GM12891 (cell line): ENCODE measurements at regions not wholly inside any gene's neighbourhood (a gene's known extent, or its start where the extent isn't known, plus 50 kb on each side); places are given as distances from the start of the nearest gene placed in this dataset.

Experiments
- DNase-seq: peaks from one replicate; pipeline ENCODE4 v3.0.0; 2011; ENCODE audit warnings: low spot score; ENCODE audit not compliant: insufficient read length
- FAIRE-seq: peaks from 2 replicates; lab custom pipeline; 2011; peaks lifted over from hg19 to GRCh38; lab: Jason Lieb, UNC
- PAX5 ChIP-seq: IDR thresholded peaks from 2 replicates; pipeline ENCODE4 v1.6.1; 2011; ENCODE audit warnings: low read length, moderate library complexity, mild to moderate bottlenecking; ENCODE audit not compliant: insufficient read depth, severe bottlenecking
- POLR2A ChIP-seq: IDR thresholded peaks from 2 replicates; pipeline ENCODE4 v1.6.1; 2011; ENCODE audit warnings: low read depth, low read length, control low read depth
- POLR2AphosphoS5 ChIP-seq: IDR thresholded peaks from 2 replicates; pipeline ENCODE4 v1.6.1; 2011; ENCODE audit warnings: low read depth, low read length, control low read depth
- POU2F2 ChIP-seq: IDR thresholded peaks from 2 replicates; pipeline ENCODE4 v1.6.1; 2011; ENCODE audit warnings: low read depth, mild to moderate bottlenecking, control low read depth, low read length, moderate library complexity
- SPI1 ChIP-seq: IDR thresholded peaks from 2 replicates; pipeline ENCODE4 v1.6.1; 2011; ENCODE audit warnings: low read depth, low read length, control low read depth
- TAF1 ChIP-seq: IDR thresholded peaks from 2 replicates; pipeline ENCODE4 v1.6.1; 2011; ENCODE audit warnings: low read depth, low read length, control low read depth

- TF ChIP-seq SPI1 (no peak), POLR2AphosphoS5 (no peak), TAF1 (no peak), POU2F2 (no peak), PAX5 (no peak), POLR2A (no peak)
- DNase-seq, result no peak
- FAIRE-seq, result no peak
Observed at GRCh38 chr7:155227788-155228458, 69.8 kb upstream of the INSIG1 start.

DNA sequence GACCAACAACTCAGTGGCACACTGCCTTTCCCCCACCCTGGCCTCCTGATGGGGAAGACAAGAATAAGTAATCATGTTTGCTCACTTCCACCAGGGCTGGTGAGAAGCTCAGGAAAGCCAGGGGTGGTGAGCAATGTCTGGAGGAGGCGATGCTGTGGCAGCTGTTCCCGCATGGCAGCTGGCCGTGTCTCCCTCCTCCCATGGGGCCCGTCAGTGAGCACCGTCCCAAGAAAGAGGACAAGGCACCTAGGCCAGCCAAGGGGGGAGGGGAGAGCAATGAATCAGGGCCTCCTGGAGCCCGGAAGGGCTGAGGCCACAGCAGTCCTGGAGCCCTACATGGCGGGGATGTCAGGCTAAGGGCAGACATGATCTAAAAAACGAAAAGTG, 69.2 kb upstream of the INSIG1 start:
- no peak for DNase-seq

GRCh38 chr7:155228894-155229293, 68.8 kb upstream of the INSIG1 start:
- no peak for FAIRE-seq

More for the DNA sequence above, 69.2 kb upstream of the INSIG1 start:
- TF ChIP-seq PAX5 (no peak), POU2F2 (no peak), POLR2AphosphoS5 (no peak), TAF1 (no peak), POLR2A (no peak), SPI1 (no peak)
- FAIRE-seq, result no peak

DNA sequence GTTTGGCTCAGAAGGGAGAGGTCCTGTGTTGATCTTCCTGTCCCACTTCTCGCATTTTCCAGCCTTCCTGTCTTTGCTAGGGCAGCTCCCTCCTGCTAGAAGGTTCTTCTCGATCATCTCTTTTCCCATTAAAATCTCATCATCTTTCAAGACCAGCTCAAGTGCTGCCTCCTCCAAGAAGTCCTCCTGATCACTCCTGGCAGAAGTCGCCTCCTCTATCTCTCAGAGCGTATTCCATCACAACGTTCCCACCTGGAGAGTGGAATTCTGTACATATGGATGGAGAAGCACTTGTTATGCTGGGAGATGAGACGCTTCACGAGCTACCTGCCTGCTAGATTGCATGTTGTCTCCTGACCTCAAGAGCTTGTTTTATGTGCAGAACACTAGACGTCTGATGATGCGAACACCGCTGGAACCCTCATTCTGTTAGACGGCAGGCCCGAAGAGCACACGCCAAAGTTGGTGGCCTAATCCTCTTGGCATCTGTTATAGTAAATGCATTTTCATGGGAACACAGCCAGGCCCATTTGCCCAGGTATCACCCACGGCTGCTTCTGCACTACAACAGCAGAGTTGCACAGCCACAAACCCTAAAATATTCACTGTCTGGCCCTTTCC, 68.0 kb upstream of the INSIG1 start:
- DNase-seq (no peak), FAIRE-seq (no peak)
- TF ChIP-seq TAF1, result no peak
- no peak for TF ChIP-seq POU2F2
- TF ChIP-seq POLR2AphosphoS5, result no peak
- no peak for TF ChIP-seq PAX5
- no peak for TF ChIP-seq SPI1
- TF ChIP-seq POLR2A, result no peak

More at GRCh38 chr7:155228894-155229293, 68.8 kb upstream of the INSIG1 start:
- no peak for DNase-seq
- TF ChIP-seq POLR2AphosphoS5 (no peak), POLR2A (no peak), TAF1 (no peak), POU2F2 (no peak), SPI1 (no peak), PAX5 (no peak)

- TF ChIP-seq POLR2A (no peak), PAX5 (no peak), SPI1 (no peak), TAF1 (no peak)
- no peak for FAIRE-seq
- no peak for DNase-seq
Observed at GRCh38 chr7:155230169-155230593, 67.5 kb upstream of the INSIG1 start.

DNA sequence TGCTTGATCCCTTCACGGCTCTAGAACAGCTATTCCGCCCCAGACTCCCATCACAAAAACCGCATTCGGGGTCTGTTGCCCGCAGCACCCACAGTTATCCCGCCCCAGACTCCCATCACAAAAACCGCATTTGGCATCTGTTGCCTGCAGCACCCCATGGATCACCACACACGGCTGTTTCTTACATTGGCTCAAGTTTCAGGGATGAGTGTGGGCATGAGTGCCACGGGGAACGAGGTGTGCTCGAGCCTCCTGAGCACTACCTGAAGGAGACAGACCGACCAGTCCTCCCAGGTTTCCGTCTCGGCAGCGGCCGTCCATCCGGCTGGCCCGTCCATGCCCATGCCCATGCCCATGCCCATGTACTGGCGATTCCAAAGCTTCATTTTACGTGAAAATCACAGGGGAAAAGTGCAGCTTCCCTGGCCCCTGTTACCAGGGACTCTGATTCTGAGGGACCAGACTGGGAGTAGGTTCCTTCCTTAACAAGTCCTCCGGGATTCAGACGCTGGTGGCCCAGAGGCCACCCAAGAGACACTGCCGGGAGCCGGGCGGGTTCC, 66.4 kb upstream of the INSIG1 start:
- TF ChIP-seq POLR2AphosphoS5, result no peak
- no peak for TF ChIP-seq SPI1
- no peak for TF ChIP-seq TAF1
- no peak for TF ChIP-seq POU2F2
- TF ChIP-seq POLR2A, result no peak
- TF ChIP-seq PAX5, result no peak
- FAIRE-seq (no peak), DNase-seq (no peak)

DNA sequence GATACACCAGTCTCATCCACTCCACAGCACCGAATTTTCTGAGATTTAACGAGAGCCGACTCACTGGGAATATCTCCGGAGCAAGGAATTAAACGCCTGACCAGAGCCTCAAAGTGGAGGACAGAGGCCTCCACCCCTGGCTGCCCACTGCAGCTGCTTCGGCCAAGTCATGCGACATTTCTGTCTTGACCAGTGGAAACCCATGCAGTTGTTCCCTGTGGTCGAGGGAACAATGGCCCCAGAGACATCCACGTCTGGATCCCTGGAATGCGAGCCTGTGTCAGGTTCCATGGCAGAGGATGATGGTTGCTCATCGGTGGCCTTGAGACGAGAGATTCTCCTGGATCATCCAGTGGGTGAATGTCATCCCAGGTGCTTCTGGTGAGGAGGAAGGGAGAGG, 65.7 kb upstream of the INSIG1 start:
- DNase-seq (no peak), FAIRE-seq (no peak)
- TF ChIP-seq POLR2A, result no peak

- no peak for FAIRE-seq
- no peak for TF ChIP-seq POU2F2
- TF ChIP-seq TAF1, result no peak
- no peak for TF ChIP-seq POLR2A
- no peak for TF ChIP-seq POLR2AphosphoS5
- no peak for TF ChIP-seq PAX5
- TF ChIP-seq SPI1, result no peak
- DNase-seq, result no peak
Observed at GRCh38 chr7:155232911-155233310, 64.8 kb upstream of the INSIG1 start.

- no peak for TF ChIP-seq POU2F2
- no peak for TF ChIP-seq POLR2A
- TF ChIP-seq TAF1, result no peak
- TF ChIP-seq SPI1, result no peak
- no peak for TF ChIP-seq POLR2AphosphoS5
- no peak for TF ChIP-seq PAX5
- FAIRE-seq (no peak), DNase-seq (no peak)
Observed at GRCh38 chr7:155233311-155234157, 64.1 kb upstream of the INSIG1 start.
